C4-2B (cell line): ENCODE measurements at regions not wholly inside any gene's neighbourhood (a gene's known extent, or its start where the extent isn't known, plus 50 kb on each side); places are given as distances from the start of the nearest gene placed in this dataset.

Experiments
- ZFX ChIP-seq: fragments of 450-650 bp; IDR thresholded peaks from 2 replicates; pipeline ENCODE4 v1.6.1; 2017
- TF ChIP-seq, protein P1 (sequence below): fragments of 450-650 bp; conservative IDR thresholded peaks from 2 replicates; pipeline ENCODE4 v1.5.1; 2017; ENCODE audit warnings: mild to moderate bottlenecking

DNA sequence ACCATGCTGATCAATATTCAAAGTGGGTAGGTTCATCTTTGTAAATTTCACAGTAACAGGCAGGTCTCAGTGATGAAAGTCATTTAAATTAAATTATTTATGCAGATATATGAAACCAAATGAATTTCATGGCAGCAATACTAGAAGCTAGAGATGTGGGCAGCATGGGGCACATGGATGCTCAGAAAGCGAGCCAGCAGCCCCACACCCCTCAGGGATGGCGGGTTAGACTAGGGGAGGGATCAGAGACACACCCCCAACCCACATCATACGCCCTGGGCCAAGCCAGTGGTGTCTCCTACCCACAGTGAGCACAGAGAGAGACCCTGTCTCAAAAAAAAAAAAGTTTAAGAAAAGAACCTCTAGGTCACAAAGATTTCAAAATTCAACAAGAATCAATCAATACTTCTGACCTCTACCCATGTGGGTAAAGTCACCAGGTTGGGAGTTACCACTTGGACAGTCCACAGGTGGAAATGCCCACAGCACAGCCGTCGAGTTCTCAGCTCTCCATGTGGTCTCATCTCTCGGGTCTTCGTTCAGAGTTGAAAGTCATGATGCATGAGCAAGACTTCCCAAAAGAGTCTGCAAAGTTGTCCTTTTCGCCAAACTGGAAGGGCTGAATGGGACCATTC, 79.3 kb upstream of the PPP2R2D start:
- TF ChIP-seq, protein P1, sequence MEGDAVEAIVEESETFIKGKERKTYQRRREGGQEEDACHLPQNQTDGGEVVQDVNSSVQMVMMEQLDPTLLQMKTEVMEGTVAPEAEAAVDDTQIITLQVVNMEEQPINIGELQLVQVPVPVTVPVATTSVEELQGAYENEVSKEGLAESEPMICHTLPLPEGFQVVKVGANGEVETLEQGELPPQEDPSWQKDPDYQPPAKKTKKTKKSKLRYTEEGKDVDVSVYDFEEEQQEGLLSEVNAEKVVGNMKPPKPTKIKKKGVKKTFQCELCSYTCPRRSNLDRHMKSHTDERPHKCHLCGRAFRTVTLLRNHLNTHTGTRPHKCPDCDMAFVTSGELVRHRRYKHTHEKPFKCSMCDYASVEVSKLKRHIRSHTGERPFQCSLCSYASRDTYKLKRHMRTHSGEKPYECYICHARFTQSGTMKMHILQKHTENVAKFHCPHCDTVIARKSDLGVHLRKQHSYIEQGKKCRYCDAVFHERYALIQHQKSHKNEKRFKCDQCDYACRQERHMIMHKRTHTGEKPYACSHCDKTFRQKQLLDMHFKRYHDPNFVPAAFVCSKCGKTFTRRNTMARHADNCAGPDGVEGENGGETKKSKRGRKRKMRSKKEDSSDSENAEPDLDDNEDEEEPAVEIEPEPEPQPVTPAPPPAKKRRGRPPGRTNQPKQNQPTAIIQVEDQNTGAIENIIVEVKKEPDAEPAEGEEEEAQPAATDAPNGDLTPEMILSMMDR = no peak
- no peak for TF ChIP-seq ZFX
